ENCODE measurements at regions not wholly inside any gene's neighbourhood (a gene's known extent, or its start where the extent isn't known, plus 50 kb on each side); places are given as distances from the start of the nearest gene placed in this dataset.
"Not testable (repeated sequence)": the region's sequence is repeated elsewhere in the genome, so short reads cannot be mapped to it uniquely, and the experiment has no call there.

DNA sequence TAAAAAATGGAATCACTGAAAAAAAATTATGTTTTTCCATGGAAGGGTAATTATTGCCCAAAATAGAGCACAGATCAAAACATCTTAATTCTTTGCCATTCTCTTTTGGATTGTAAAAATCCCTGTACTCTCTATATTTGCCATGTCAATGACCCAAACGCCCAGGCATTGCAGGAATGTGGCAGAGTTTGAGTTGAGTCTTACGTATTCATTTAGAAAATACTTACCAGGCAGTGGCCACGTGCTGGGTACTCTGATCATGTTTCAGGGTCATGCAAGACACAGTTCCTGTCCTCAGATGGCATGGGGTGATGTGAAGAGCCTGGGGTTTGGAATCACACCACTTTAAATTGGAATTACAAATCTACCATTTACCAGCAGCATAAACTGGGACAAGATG is 267.7 kb downstream of the ABCC12 start:
- intact Hi-C loops (cut with DNase I): no loop called here
- ATAC-seq (ENCODE audit: poor library complexity) (no peak), DNase-seq (no peak)

GRCh38 chr16:47887496-47887895 is 268.3 kb downstream of the ABCC12 start:
- intact Hi-C loops (cut with DNase I): no loop called here
- no peak for ATAC-seq (ENCODE audit: poor library complexity)

DNA sequence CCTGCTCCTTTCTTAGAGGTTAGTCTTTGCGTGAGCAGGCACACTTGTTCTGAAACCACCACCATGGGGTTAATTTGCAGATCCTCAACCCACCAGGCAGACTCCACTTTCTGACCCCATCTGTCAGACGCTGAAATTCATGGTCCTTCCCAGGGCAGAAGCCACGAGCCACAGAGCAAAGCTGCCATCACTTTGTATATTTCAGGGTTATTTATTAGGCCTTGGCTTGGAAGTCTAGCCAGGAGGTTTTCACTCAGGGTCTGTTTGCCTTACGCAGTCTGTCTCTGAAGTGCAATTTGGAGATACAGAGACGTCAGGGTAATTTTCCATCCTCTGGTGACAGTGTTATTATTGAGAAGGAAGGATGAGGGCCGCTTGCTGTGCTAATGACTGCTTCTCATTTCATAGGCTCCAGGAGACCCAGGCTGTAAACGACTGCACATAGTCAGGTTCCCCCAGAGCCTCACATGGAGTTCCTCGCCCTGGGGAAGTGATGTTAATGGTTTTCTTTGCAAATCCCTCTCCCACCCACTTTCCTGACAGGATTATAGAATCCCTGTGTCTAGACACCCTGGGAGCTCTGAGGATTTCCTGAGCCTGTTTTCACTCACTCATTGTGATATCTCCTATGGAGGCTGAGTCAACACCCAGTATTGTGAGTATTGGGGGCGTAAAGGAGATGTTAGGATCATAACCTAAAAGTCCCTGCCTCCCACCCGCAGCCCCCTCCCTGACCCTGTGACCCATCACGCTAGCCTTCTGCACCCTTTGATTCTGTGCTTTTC is 269.0 kb downstream of the ABCC12 start:
- ATAC-seq (ENCODE audit: poor library complexity): no peak
- intact Hi-C loops (cut with DNase I): no loop called here

More at GRCh38 chr16:47887496-47887895, 268.3 kb downstream of the ABCC12 start:
- DNase-seq: no peak

DNA sequence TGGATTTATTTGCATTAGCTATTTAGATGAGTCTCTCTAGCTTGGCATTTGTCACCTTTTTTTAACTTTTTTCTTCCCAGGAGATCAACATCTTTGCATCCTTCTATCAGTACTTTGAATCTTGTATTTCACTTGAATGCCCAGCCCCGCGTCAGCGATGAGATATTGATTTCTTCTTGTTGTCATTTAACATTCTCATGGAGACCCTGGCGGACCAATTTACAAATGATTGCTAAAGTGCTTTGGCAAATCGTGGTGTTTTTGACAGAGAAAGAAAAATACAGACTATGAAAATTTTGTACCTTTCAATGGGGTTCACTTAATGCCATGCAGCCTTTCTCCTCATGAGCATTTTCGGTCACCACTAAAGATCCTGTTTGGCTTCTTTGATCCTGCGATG is 269.7 kb downstream of the ABCC12 start:
- intact Hi-C loops (cut with DNase I): no loop called here
- DNase-seq (no peak), ATAC-seq (ENCODE audit: poor library complexity) (no peak)

More for the DNA sequence above, 269.0 kb downstream of the ABCC12 start:
- no peak for DNase-seq

DNA sequence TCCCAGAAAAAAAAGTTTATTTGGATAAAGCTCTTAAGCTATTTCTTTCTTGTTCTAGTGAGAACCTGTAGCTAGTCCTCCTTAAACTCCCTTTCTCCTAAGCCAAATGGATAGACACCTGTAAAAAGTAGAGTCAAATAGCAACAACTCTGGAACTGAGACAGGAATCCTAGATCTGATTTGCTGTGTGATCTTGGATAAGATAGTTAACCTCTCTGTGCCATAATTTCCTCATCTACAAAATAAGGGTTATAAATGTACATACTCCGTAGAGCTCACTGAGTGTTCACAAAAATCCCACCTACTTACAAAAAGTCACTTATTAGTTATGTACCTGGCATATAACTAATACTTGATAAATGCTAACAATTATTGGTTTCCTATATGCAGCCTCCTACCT is 270.3 kb downstream of the ABCC12 start:
- ATAC-seq (ENCODE audit: poor library complexity) (no peak), DNase-seq (no peak)
- intact Hi-C loops (cut with DNase I): no loop called here

GRCh38 chr16:47884116-47884725 is 271.6 kb downstream of the ABCC12 start:
- DNase-seq (no peak), ATAC-seq (ENCODE audit: poor library complexity) (no peak)
- intact Hi-C loops (cut with DNase I): no loop called here

DNA sequence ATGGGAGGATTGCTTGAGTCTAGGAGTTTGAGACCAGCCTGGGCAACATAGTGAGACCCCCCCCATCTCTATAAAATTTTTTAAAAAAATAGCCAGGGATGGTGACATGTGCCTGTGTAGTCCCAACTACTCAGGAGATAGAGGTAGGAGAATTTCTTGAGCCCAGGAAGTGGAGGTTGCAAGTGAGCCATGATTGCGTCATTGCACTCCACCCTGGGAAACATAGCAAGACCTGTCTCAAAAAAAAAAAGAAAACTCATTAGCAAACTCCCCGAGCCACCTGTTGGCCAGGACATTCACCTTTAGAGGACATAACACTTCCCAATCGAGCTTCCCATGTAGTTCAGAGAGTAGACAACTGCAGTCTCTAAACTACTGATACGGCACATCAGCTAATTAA is 274.2 kb downstream of the ABCC12 start:
- DNase-seq (no peak), ATAC-seq (ENCODE audit: poor library complexity) (no peak)
- intact Hi-C loops (cut with DNase I): no loop called here

DNA sequence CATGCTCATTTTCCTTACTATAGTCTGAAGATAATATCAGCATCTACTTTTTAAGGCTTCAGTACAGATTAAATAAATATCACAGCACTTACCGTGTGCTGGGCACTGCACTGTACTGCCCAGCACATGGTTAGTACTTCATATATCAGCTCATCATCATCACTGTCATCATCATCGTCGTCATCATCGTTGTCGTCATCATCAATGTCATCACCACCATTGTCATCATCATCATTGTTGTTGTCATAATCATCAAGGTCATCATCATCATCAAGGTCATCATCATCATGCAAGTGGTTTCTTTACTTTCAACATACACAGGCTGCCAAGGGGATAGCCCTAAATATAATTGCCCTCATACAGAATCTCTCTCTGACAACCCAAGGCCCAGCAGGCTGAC is 275.1 kb downstream of the ABCC12 start:
- DNase-seq (no peak), ATAC-seq (ENCODE audit: poor library complexity) (no peak)
- intact Hi-C loops (cut with DNase I): no loop called here

GRCh38 chr16:47877166-47877565 is 278.6 kb downstream of the ABCC12 start:
- ATAC-seq (ENCODE audit: poor library complexity) (no peak), DNase-seq (no peak)
- intact Hi-C loops (cut with DNase I): no loop called here

DNA sequence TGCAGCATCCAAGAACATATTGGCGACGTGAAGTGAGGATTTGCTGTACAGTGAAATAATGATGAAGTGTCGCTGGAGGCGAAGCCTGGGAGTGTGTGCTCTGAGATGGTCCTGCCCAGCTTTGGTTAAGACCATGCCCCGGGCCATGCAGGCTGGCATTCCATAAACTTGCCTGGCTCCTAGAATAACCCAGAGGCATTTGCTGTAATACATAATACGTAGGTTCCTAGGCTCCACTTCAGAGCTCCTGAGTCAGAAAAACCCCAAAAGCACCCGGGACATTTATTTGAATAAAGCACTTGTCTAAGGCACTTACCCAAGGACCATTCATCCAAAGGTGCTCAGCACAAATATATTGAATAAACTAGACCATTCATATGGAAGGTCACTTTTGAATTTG is 279.3 kb downstream of the ABCC12 start:
- DNase-seq: no peak
- intact Hi-C loops (cut with DNase I): no loop called here
- no peak for ATAC-seq (ENCODE audit: poor library complexity)

DNA sequence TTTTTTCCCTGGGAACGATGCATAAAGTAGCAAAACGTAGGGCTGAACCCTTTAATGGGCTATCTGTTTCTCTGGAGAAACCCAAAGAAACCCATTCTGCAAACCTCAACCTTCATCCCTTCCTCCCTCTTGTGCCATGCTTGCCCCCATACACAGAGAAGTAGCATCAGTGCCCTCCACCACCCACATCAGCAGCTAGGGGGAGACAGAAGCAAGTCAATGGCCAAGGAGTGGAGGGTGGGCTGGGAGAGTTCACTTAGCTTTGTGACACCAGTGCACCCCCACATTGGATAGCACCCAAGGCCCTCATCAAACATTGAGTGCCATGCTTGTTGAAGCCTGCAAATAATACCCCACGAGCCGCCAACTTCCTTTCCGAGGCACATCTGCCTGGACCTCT is 282.4 kb downstream of the ABCC12 start:
- intact Hi-C loops (cut with DNase I): no loop called here
- ATAC-seq (ENCODE audit: poor library complexity): no peak

DNA sequence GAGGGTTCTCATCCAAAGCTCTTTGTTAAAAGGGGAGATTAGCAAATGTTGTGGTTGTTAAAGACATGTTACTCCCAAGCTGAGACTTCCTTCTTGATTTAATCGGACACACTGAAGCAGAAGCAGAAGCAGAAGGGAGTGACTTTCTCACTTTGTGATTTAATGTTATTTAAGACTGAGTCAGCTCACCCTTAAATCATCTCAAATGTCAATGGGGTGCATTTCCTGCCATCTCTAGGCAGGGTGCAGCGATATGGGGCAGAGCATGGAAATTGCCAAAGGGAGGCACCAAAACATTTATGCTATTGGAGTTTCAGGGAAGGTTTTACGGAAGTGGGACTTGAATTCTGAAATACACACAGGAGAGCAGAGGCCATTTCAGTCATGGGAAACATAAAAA is 283.6 kb downstream of the ABCC12 start:
- intact Hi-C loops (cut with DNase I): no loop called here
- ATAC-seq (ENCODE audit: poor library complexity) (no peak), DNase-seq (no peak)

More for the DNA sequence above, 282.4 kb downstream of the ABCC12 start:
- DNase-seq: no peak

GRCh38 chr16:47866423-47866822 is 289.4 kb downstream of the ABCC12 start:
- no peak for DNase-seq
- intact Hi-C loops (cut with DNase I): no loop called here

GRCh38 chr16:47865337-47865855 is 290.4 kb downstream of the ABCC12 start:
- no peak for DNase-seq
- ATAC-seq (ENCODE audit: poor library complexity): no peak
- intact Hi-C loops (cut with DNase I): no loop called here

More at GRCh38 chr16:47866423-47866822, 289.4 kb downstream of the ABCC12 start:
- no peak for ATAC-seq (ENCODE audit: poor library complexity)

DNA sequence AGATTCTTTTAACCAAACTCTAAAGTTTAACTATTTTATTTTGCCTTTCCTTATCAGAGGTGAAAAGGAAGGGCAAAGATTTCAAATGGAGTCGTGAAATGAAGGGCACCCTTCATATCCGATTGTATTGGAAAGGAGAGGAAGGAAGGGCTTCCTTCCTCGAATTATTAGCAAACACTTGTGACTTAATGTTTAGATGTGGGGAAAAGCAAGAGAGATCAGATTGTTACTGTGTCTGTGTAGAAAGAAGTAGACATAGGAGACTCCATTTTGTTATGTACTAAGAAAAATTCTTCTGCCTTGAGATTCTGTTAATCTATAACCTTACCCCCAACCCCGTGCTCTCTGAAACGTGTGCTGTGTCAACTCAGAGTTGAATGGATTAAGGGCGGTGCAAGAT is 291.5 kb downstream of the ABCC12 start:
- DNase-seq; intact Hi-C loops (cut with DNase I); ATAC-seq (ENCODE audit: poor library complexity): not testable (repeated sequence)

DNA sequence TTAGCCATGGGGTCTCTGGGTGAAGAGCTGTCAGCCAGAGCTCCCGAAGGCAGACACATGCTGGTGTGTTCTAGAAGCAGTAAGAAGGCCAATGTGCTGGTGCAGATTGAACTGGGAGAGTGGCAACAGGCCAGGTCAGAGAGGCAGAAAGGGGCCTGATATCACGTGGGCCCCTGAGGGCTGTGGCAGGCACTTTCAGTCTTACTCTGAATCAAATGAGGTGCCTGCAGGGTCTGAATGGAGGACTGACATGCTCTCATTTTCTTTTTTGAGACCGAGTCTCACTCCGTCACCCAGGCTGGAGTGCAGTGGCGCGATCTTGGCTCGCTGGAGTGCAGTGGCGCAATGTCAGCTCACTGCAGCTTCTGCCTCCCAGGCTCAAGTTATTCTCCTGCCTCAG is 293.8 kb downstream of the ABCC12 start:
- ATAC-seq (ENCODE audit: poor library complexity) (no peak), DNase-seq (no peak)
- intact Hi-C loops (cut with DNase I): no loop called here

- DNase-seq (no peak), ATAC-seq (ENCODE audit: poor library complexity) (no peak)
- intact Hi-C loops (cut with DNase I): no loop called here
Observed at GRCh38 chr16:47858333-47858982, 297.3 kb downstream of the ABCC12 start.

DNA sequence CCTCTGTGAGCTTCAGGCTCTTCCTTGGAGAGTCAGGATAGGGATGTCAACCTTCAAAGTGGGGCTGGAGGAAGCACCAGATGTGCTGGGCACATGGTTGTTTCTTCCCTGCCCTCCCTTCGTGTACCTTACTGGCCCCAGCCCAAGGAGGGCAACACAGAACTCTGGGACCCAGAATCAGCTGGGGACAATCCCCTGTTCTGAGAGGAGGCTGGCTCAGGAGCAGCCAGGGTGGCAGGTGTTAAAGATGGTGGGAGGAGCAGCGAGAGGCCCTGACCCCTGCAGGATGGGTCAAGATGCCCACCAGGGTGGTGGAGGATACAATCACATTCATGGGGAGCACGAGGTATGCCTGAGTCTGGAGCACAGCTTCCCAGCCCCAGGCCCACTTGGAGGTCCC is 300.4 kb downstream of the ABCC12 start:
- intact Hi-C loops (cut with DNase I): no loop called here
- DNase-seq (no peak), ATAC-seq (ENCODE audit: poor library complexity) (no peak)

GRCh38 chr16:47854737-47855136 is 301.1 kb downstream of the ABCC12 start:
- ATAC-seq (ENCODE audit: poor library complexity) (no peak), DNase-seq (no peak)
- intact Hi-C loops (cut with DNase I): no loop called here

DNA sequence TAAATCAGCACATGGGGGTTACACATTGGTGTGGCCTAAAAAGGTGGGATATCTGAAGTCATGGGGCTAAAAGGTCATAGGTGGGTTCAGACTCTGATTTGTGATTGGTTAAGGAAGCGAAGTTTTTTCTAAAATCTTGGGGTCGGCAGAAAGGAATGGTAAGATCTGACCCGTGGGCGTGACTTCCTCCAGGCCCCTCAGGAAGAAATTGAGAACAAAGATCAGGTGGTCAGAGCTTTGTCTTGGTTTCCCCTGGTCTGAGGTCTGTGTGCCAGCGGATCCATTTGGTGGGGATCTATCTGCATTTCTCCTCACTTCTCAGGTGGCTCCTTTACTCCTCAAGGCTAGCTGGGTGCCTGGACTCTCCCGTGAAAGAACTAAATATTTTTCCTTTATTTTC is 302.8 kb downstream of the ABCC12 start:
- no peak for ATAC-seq (ENCODE audit: poor library complexity)
- intact Hi-C loops (cut with DNase I): no loop called here
- DNase-seq: no peak
